Stimulated activated CD4-positive, alpha-beta T cell treated with anti-CD3 and anti-CD28 coated beads, Interleukin-15, amount 100 ng/mL, for 1 hour (primary cell): ENCODE measurements at regions not wholly inside any gene's neighbourhood (a gene's known extent, or its start where the extent isn't known, plus 50 kb on each side); places are given as distances from the start of the nearest gene placed in this dataset.
"Not testable (repeated sequence)": the region's sequence is repeated elsewhere in the genome, so short reads cannot be mapped to it uniquely, and the experiment has no call there.

Experiments used
- DNase-seq, 2 donors: peaks; one replicate each; pipeline ENCODE4 v3.0.0-alpha.2; 2020; ENCODE audit warnings: low read depth in 1 of 2, low spot score in 1 of 2

DNA sequence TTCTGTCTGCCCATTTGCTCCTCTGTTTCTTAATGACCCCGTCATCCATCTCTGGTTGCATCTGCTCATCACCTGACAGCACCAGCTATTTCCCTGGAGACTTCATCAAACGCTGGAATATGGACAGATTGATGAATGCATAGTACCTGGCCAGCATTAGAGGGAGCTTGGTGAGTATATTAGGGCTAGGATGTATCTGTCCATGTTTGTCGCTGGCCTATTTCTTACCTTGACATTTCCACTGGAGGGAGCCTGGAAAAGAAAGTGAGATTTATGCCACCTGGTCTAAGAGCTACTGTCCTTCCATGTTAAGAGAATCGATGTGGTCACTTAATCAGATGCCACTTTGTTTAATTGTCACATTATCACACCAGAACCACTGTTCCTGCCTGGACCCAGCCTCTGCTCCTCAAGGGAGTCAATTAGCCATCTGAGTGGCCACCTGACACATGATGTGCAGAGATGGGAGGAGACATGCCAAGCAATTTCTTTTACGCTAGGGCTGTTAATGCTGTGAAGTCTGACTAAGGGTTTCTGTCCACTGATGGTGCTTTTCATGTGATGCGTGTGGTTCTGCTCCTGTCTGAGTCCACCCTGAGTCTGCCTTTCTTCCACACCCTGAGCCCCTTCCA is 75.3 kb upstream of the SFSWAP start:
- no peak for DNase-seq

- DNase-seq: no peak
Observed at GRCh38 chr12:131636266-131636665, 74.6 kb upstream of the SFSWAP start.

DNA sequence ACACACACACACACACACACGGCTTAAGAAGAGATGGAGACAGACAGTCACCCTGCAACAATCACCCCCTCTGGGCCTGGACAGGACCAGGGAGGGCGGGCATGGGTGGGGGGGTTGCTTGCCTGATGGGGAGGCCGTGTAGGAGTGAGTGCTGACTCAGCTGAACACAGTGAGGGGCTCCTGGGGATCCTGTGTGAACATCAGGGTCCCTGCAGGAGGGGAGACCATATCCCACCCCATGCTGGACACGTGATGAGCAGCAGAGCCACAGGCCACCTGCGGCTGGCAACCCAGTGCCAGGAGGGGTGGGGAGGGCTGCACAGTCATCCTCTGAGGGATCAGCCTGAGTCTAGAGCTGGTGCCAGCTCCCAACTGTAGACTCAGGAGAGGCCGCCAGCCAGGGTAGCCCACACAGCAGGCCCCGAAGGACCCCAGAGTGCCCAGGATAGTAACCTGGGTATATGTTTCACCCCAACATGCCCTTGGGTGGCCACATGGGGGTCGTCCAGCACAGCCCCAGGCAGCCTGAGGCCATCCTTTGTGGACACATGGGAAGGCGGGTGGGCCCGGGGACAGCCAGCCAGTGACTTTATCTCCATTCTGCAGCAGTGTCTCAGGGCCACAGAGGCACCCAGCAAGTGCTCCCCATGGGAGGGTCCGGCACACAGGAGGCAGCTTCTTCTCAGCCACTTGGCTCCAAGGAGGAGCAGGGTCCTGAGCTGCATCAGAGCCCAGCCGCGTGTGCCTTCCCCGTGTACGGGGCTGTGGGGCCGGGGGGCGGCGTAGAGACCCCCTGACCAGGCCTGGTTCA is 73.7 kb upstream of the SFSWAP start:
- DNase-seq: no peak

DNA sequence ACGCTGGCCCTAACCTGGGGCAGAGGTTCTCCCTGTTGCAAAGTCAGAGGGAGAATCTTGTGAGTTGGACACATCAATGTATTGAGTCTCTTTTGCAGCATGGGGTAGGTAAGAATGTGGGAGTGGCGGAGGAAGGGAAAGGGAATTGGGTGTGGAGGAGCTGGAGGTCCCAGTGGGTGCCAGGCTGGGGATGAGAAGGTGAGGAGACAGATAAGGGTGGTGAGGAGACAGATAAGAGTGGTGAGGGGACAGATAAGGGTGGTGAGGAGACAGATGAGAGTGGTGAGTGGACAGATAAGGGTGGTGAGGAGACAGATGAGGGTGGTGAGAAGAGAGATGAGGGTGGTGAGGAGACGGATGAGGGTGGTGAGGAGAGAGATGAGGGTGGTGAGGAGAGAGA is 72.9 kb upstream of the SFSWAP start:
- DNase-seq: no peak

- DNase-seq: no peak
Observed at GRCh38 chr12:131639270-131639940, 71.5 kb upstream of the SFSWAP start.

- no peak for DNase-seq
Observed at GRCh38 chr12:131640525-131640924, 70.4 kb upstream of the SFSWAP start.

DNA sequence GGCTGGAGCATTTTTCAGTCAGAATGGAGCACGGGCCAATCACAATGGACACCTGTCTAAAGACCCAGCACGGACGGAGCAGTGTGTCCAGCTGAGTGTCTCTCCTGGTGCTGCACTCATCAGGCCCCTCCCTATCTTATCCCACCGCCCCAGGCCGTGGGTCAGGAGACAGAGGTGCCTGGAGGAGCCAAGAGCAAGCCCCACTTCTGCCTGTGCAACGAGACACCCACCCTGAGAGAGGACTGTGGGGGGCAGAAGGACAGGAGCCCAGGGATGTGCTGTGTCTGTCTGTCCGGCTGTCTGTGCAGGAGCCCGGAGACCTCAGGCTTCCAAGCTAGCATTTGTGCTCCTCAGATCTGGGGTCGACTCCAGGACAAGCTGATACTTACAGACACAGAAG is 69.6 kb upstream of the SFSWAP start:
- DNase-seq: no peak

GRCh38 chr12:131642101-131642540 is 68.8 kb upstream of the SFSWAP start:
- DNase-seq: no peak

GRCh38 chr12:131642771-131643170 is 68.1 kb upstream of the SFSWAP start:
- no peak for DNase-seq

GRCh38 chr12:131643631-131644452 is 67.0 kb upstream of the SFSWAP start:
- no peak for DNase-seq

- no peak for DNase-seq
Observed at GRCh38 chr12:131644481-131644880, 66.4 kb upstream of the SFSWAP start.

- not testable (repeated sequence) for DNase-seq
Observed at GRCh38 chr12:131644917-131645316, 66.0 kb upstream of the SFSWAP start.

- not testable (repeated sequence) for DNase-seq
Observed at GRCh38 chr12:131645557-131645956, 65.3 kb upstream of the SFSWAP start.

DNA sequence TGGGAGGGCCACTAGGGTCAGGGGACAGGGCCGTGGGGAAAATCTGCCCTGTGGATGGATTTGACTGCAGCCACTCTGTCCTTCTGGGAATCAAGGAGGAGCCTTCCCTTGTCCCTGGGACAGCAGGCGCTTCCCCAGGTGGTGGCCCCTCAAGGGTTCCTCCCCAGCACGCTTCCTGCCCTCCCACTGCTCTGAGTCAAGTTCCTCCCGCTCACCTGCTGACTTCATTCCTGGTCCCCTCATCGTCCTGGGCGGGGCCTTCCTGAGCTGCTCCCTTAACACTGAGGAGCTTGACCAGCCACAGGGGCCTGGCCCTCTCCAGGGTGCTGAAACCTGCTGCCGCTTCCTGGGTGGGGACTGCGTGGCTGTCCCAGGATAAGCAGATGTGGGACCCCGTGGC is 64.4 kb upstream of the SFSWAP start:
- DNase-seq: not testable (repeated sequence)

GRCh38 chr12:131647667-131648066 is 63.2 kb upstream of the SFSWAP start:
- DNase-seq: no peak

- not testable (repeated sequence) for DNase-seq
Observed at GRCh38 chr12:131655469-131656174, 55.3 kb upstream of the SFSWAP start.

GRCh38 chr12:131656796-131657195 is 54.1 kb upstream of the SFSWAP start:
- DNase-seq: not testable (repeated sequence)

- not testable (repeated sequence) for DNase-seq
Observed at GRCh38 chr12:131658605-131659004, 52.3 kb upstream of the SFSWAP start.

GRCh38 chr12:131659484-131659883 is 51.4 kb upstream of the SFSWAP start:
- not testable (repeated sequence) for DNase-seq

DNA sequence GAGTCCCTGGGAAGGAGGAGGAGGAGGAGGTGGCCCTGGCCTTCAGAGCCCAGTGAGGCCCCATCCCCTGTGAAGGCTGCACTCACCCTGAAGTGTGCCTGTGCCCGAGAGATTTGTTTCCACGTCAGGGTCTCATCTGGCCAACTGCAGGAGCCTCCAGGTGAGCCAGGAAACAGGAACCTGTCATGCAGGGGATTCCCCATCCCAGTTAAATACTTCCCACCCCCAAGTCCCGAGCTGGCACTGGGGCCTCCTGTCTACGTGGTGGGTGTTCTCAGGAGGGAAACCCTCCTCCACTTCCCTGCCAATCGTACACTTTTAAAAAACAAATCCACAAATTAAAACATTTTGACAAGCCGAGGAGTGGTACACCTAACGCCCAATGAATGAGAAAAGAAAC is 50.9 kb upstream of the SFSWAP start:
- DNase-seq: not testable (repeated sequence)
